K562 (cell line): ENCODE measurements at regions not wholly inside any gene's neighbourhood (a gene's known extent, or its start where the extent isn't known, plus 50 kb on each side); places are given as distances from the start of the nearest gene placed in this dataset.

ENCODE experiments used
- ATAC-seq: fragments of 200-7000 bp; cut with Tn5 transposase; 3 replicates; pipeline ENCODE4 v1.9.1; 2020; ENCODE audit warnings: moderate library complexity
- BruUV-seq: library from RNA; stranded (reverse); fragments of 400-500 nt; replicated peaks from 2 replicates; lab custom pipeline; 2021; lab: Mats Ljungman, UMichigan
- CTCF ChIA-PET: fragments of 300-600 bp; formaldehyde crosslinking; extraction: SDS; loops from one replicate; lab custom pipeline; 2021; ENCODE audit warnings: low intra/inter-chr PET ratio; lab: Yijun Ruan, JAX
- POLR2A ChIA-PET: fragments of 300-600, 350-650 bp; sonication (Branson Sonifier 250); formaldehyde crosslinking; extraction: SDS; loops from one replicate; lab custom pipeline; 2021; ENCODE audit warnings: antibody characterized with exemption, inconsistent platforms; lab: Yijun Ruan, JAX
- DNase-seq, 4 experiments: peaks; one replicate each; pipeline versions ENCODE4 v3.0.0 to v3.0.0-alpha.2; 2011 to 2018; ENCODE audit warnings: low spot score in 3 of 4, mixed read lengths in 3 of 4; ENCODE audit errors: extremely low read depth in 1 of 4
- FAIRE-seq: peaks from 2 replicates; lab custom pipeline; 2011; peaks lifted over from hg19 to GRCh38; lab: Jason Lieb, UNC
- H2AFZ ChIP-seq: 2 replicates; pipeline ENCODE4 v1.6.0; 2011; ENCODE audit warnings: low read depth, low read length, control low read depth, inconsistent platforms
- H3K27ac ChIP-seq: fragments of 200-600 bp; 3 replicates; pipeline ENCODE4 v1.8.0; 2011; ENCODE audit warnings: low read depth, mild to moderate bottlenecking, control low read depth, inconsistent platforms, low read length, moderate library complexity, mixed read lengths; ENCODE audit errors: extremely low read depth
- H3K27me3 ChIP-seq, 2 experiments: fragments of 300-600 bp in 1 of 2; 2 replicates in 1 of 2; 3 replicates in 1 of 2; pipeline versions ENCODE4 v1.6.0 to v1.8.0; 2011; ENCODE audit warnings: inconsistent platforms in 2 of 2, low read length in 2 of 2, mild to moderate bottlenecking in 1 of 2, mixed read lengths in 1 of 2, moderate library complexity in 1 of 2; ENCODE audit not compliant: control insufficient read depth in 2 of 2, insufficient read depth in 2 of 2
- H3K36me3 ChIP-seq: fragments of 300-600 bp; 3 replicates; pipeline ENCODE4 v1.8.0; 2011; ENCODE audit warnings: mild to moderate bottlenecking, low read length, inconsistent platforms; ENCODE audit not compliant: control insufficient read depth, insufficient read depth
- H3K4me1 ChIP-seq, 2 experiments: fragments of 200-600 bp in 1 of 2; replicated peaks in 1 of 2; 2 replicates in 1 of 2; 3 replicates in 1 of 2; pipeline versions ENCODE4 v1.5.1 to v1.8.0; 2011; ENCODE audit warnings: inconsistent platforms in 2 of 2, low read length in 2 of 2, mild to moderate bottlenecking in 1 of 2, mixed read lengths in 1 of 2, moderate library complexity in 1 of 2; ENCODE audit not compliant: control insufficient read depth in 2 of 2, insufficient read depth in 2 of 2
- H3K4me2 ChIP-seq: 2 replicates; pipeline ENCODE4 v1.6.1; 2011; ENCODE audit warnings: low read length, control low read depth, inconsistent platforms, mixed read lengths; ENCODE audit not compliant: insufficient read depth
- H3K4me3 ChIP-seq: fragments of 200-600 bp; sonication (generic), shearing (Covaris generic); 2 replicates; pipeline ENCODE4 v1.5.1; 2016; ENCODE audit warnings: control low read depth, inconsistent platforms
- H3K79me2 ChIP-seq: fragments of 200-600 bp; 3 replicates; pipeline ENCODE4 v1.8.0; 2011; ENCODE audit warnings: low read length, inconsistent platforms; ENCODE audit not compliant: control insufficient read depth, insufficient read depth
- H3K9ac ChIP-seq, 2 experiments: 2 replicates each; pipeline versions ENCODE4 v1.6.0 to v1.6.1; 2011; ENCODE audit warnings: low read depth in 2 of 2, low read length in 2 of 2, control low read depth in 1 of 2, inconsistent platforms in 1 of 2, mild to moderate bottlenecking in 1 of 2, mixed read lengths in 1 of 2; ENCODE audit not compliant: insufficient read depth in 1 of 2
- H3K9me1 ChIP-seq: one replicate; pipeline ENCODE4 v1.6.0; 2011; ENCODE audit warnings: inconsistent platforms, mild to moderate bottlenecking, low read length, moderate library complexity; ENCODE audit not compliant: control insufficient read depth, insufficient read depth
- H3K9me3 ChIP-seq: replicated peaks from 2 replicates; pipeline ENCODE4 v1.5.1; 2011; ENCODE audit warnings: low read depth, low read length, inconsistent platforms; ENCODE audit not compliant: control insufficient read depth, insufficient read depth
- H4K20me1 ChIP-seq: replicated peaks from 2 replicates; pipeline ENCODE4 v1.6.1; 2011; ENCODE audit warnings: low read length, inconsistent platforms, mixed read lengths; ENCODE audit not compliant: control insufficient read depth, insufficient read depth
- CCAR2 ChIP-seq: fragments of 200-400 bp; formaldehyde crosslinking; IDR thresholded peaks from 2 replicates; pipeline ENCODE4 v1.6.1; 2017; ENCODE audit warnings: mild to moderate bottlenecking, low read depth, low read length
- ELF4 ChIP-seq: fragments of 450-650 bp; formaldehyde crosslinking; IDR thresholded peaks from 2 replicates; pipeline ENCODE4 v1.4.0; 2022; ENCODE audit warnings: missing genetic modification characterization
- GATAD2B ChIP-seq: fragments of 450-650 bp; IDR thresholded peaks from 2 replicates; pipeline ENCODE4 v1.6.1; 2017; ENCODE audit warnings: mild to moderate bottlenecking, borderline replicate concordance
- HNRNPLL ChIP-seq: fragments of 200-400 bp; formaldehyde crosslinking; IDR thresholded peaks from 2 replicates; pipeline ENCODE4 v1.6.1; 2017; ENCODE audit warnings: low read length, low read depth, mild to moderate bottlenecking; ENCODE audit not compliant: poor library complexity, severe bottlenecking
- NFIC ChIP-seq: fragments of 450-650 bp; IDR thresholded peaks from 2 replicates; pipeline ENCODE4 v1.6.1; 2017; ENCODE audit warnings: mild to moderate bottlenecking, inconsistent platforms
- RBFOX2 ChIP-seq: fragments of 200-400 bp; formaldehyde crosslinking; IDR thresholded peaks from 2 replicates; pipeline ENCODE4 v1.6.1; 2017; ENCODE audit warnings: low read depth, mild to moderate bottlenecking, low read length, moderate library complexity
- RBM17 ChIP-seq: fragments of 200-400 bp; formaldehyde crosslinking; IDR thresholded peaks from 2 replicates; pipeline ENCODE4 v1.6.1; 2017; ENCODE audit warnings: low read depth, mild to moderate bottlenecking, low read length, borderline replicate concordance
- SIRT6 ChIP-seq: IDR thresholded peaks from one replicate; pipeline ENCODE4 v1.6.1; 2012; ENCODE audit warnings: low read depth, mild to moderate bottlenecking, control low read depth, inconsistent platforms, low read length, moderate library complexity
- SMARCA4 ChIP-seq: fragments of 450-650 bp; IDR thresholded peaks from 2 replicates; pipeline ENCODE4 v1.6.1; 2016
- SRSF1 ChIP-seq: fragments of 200-400 bp; formaldehyde crosslinking; IDR thresholded peaks from 2 replicates; pipeline ENCODE4 v1.6.1; 2017; ENCODE audit warnings: mild to moderate bottlenecking, low read depth, low read length, moderate library complexity
- ZNF134 ChIP-seq: fragments of 250-450 bp; sonication (Bioruptor Pico); conservative IDR thresholded peaks from 2 replicates; pipeline ENCODE4 v1.4.0; 2020
- ZNF699 ChIP-seq: fragments of 250-450 bp; sonication (Bioruptor Pico); IDR thresholded peaks from 2 replicates; pipeline ENCODE4 v1.8.0; 2021; ENCODE audit warnings: mild to moderate bottlenecking, moderate library complexity; ENCODE audit not compliant: insufficient replicate concordance
- ZNF780A ChIP-seq: fragments of 250-450 bp; sonication (Bioruptor Pico); IDR thresholded peaks from 2 replicates; pipeline ENCODE4 v1.5.0; 2021; ENCODE audit warnings: mild to moderate bottlenecking
- WGBS: fragments of 100-300 bp; shearing (Covaris generic); methylation state at CpG from one replicate; pipeline ENCODE4 v1.1.6; 2016; ENCODE audit warnings: low coverage, mixed read lengths; ENCODE audit not compliant: insufficient coverage; ENCODE audit errors: missing lambda C conversion rate; 5-methylcytosine and 5-hydroxymethylcytosine counted together
- in situ Hi-C: fragments of 300-500 bp; cut with MboI; formaldehyde crosslinking; loops from 4 replicates; pipeline ENCODE4 v1.15.0; 2018; ENCODE audit warnings: inconsistent platforms, mixed read lengths
- intact Hi-C: fragments of 100-400 bp; cut with micrococcal nuclease; formaldehyde crosslinking; loops from 2 replicates; pipeline ENCODE4 v1.14.2; 2022
- TF ChIP-seq, protein P1 (sequence below): IDR thresholded peaks from 3 replicates; pipeline ENCODE4 v1.6.1; 2011; ENCODE audit warnings: borderline replicate concordance, mild to moderate bottlenecking; ENCODE audit not compliant: insufficient read length, insufficient read depth
- TF ChIP-seq, protein P2 (sequence below): fragments of 200-800 bp; sonication (Bioruptor generic); IDR thresholded peaks from 2 replicates; pipeline ENCODE4 v1.6.1; 2017; ENCODE audit warnings: missing genetic modification characterization, missing compliant biosample characterization
- TF ChIP-seq, protein P3 (sequence below): IDR thresholded peaks from 2 replicates; pipeline ENCODE4 v1.6.1; 2011; ENCODE audit not compliant: insufficient read length; ENCODE audit errors: extremely low read depth
- TF ChIP-seq, protein P4 (sequence below): fragments of 200-400 bp; formaldehyde crosslinking; IDR thresholded peaks from 2 replicates; pipeline ENCODE4 v1.6.1; 2017; ENCODE audit warnings: mild to moderate bottlenecking, low read depth, low read length, moderate library complexity

DNA sequence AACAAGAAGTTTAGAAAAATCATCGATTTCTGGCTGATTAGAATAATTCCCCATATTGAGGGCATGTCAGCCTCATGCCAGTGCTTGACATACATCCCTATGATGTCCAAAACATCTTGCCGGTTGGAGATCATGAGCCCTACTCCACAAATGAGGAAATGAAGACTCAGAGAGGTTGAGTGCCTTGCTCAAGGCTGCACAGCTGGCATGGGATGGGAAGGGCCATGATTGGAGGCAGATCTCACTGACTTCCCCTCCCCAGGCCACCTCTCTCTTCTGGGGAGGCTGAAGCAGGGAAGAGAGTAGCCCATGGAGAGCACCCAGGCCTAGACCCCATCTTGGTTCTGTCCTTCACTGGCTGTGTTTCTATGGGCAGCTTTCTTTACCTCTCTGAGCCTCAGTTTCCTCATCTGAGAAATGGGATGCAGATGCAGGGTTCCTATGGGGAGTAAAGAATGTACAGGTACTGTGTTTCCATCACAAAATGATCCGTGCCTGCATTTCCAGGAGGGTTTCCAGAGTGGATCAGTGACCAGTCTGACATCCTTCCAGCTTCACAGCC is 145.7 kb downstream of the SYF2 start (continued):
- no peak for TF ChIP-seq SMARCA4
- no peak for TF ChIP-seq ELF4 (CRISPR knock-in tag)
- TF ChIP-seq, protein P1, sequence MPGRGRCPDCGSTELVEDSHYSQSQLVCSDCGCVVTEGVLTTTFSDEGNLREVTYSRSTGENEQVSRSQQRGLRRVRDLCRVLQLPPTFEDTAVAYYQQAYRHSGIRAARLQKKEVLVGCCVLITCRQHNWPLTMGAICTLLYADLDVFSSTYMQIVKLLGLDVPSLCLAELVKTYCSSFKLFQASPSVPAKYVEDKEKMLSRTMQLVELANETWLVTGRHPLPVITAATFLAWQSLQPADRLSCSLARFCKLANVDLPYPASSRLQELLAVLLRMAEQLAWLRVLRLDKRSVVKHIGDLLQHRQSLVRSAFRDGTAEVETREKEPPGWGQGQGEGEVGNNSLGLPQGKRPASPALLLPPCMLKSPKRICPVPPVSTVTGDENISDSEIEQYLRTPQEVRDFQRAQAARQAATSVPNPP = no peak
- TF ChIP-seq GATAD2B = no peak
- TF ChIP-seq RBM17 = no peak

DNA sequence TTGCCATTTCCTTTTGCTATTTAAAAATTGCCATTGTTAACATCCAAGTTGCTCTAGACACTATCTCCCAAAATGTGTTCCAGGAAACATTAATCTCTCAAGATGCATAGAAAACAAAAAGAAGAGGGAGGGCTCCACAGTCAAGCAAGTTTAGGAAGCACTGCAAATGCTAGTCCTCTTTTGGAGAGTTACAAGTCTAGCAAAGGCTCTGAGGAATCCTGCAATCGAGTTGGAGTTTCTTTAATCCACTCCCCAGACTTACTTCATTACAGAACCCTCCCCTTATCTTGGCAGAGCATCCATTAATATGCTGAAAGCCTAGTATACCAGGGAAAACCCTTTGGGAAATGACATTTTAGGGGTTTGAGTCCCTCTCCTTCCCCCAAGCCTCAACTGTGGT is 147.9 kb downstream of the SYF2 start:
- ChIA-PET CTCF (interaction anchor here (0.6 kb wide), 1 partner anchor 1881 kb away, joined by 3 read pairs; no protein-coding TSS in a partner anchor), POLR2A (no interaction called here)
- Histone ChIP-seq H3K9me1 (no peaks in the 10 kb centered on the region), H3K9ac (no peak overlapping the region), H3K9me3 (no peaks in the 10 kb centered on the region), H3K27ac (no peak overlapping the region), H3K4me2 (no peak overlapping the region), H3K4me3 (no peak overlapping the region), H2AFZ (no peak overlapping the region), H4K20me1 (no peaks in the 10 kb centered on the region), H3K27me3 (peaks cover 2 to 46% of the 10 kb centered on the region in 2 experiments; a peak in 4 of 5 replicates), H3K79me2 (no peaks in the 10 kb centered on the region), H3K4me1 (peaks cover 0 to 9% of the 10 kb centered on the region in 2 experiments; a peak in 4 of 5 replicates), H3K36me3 (no peaks in the 10 kb centered on the region)
- no TSS peak for BruUV-seq
- DNase-seq (no peak), ATAC-seq (no peak), FAIRE-seq (no peak)
- in situ Hi-C loops = no loop called here
- intact Hi-C loops = no loop called here
- 0% methylated on average over 1 of the region's 1 CpG for WGBS
- TF ChIP-seq, protein P2, sequence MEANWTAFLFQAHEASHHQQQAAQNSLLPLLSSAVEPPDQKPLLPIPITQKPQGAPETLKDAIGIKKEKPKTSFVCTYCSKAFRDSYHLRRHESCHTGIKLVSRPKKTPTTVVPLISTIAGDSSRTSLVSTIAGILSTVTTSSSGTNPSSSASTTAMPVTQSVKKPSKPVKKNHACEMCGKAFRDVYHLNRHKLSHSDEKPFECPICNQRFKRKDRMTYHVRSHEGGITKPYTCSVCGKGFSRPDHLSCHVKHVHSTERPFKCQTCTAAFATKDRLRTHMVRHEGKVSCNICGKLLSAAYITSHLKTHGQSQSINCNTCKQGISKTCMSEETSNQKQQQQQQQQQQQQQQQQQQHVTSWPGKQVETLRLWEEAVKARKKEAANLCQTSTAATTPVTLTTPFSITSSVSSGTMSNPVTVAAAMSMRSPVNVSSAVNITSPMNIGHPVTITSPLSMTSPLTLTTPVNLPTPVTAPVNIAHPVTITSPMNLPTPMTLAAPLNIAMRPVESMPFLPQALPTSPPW = no peak
- TF ChIP-seq RBFOX2 = no peak
- TF ChIP-seq, protein P3, sequence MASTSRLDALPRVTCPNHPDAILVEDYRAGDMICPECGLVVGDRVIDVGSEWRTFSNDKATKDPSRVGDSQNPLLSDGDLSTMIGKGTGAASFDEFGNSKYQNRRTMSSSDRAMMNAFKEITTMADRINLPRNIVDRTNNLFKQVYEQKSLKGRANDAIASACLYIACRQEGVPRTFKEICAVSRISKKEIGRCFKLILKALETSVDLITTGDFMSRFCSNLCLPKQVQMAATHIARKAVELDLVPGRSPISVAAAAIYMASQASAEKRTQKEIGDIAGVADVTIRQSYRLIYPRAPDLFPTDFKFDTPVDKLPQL = no peak
- no peak for TF ChIP-seq SIRT6
- no peak for TF ChIP-seq CCAR2
- no peak for TF ChIP-seq SRSF1
- TF ChIP-seq ZNF134 (CRISPR knock-in tag) = no peak
- no peak for TF ChIP-seq ZNF780A (CRISPR knock-in tag)
- TF ChIP-seq NFIC = no peak
- TF ChIP-seq, protein P4, sequence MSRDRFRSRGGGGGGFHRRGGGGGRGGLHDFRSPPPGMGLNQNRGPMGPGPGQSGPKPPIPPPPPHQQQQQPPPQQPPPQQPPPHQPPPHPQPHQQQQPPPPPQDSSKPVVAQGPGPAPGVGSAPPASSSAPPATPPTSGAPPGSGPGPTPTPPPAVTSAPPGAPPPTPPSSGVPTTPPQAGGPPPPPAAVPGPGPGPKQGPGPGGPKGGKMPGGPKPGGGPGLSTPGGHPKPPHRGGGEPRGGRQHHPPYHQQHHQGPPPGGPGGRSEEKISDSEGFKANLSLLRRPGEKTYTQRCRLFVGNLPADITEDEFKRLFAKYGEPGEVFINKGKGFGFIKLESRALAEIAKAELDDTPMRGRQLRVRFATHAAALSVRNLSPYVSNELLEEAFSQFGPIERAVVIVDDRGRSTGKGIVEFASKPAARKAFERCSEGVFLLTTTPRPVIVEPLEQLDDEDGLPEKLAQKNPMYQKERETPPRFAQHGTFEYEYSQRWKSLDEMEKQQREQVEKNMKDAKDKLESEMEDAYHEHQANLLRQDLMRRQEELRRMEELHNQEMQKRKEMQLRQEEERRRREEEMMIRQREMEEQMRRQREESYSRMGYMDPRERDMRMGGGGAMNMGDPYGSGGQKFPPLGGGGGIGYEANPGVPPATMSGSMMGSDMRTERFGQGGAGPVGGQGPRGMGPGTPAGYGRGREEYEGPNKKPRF = no peak
- no peak for TF ChIP-seq HNRNPLL
- no peak for TF ChIP-seq ZNF699
